GM23338 (cell line): ENCODE measurements at regions not wholly inside any gene's neighbourhood (a gene's known extent, or its start where the extent isn't known, plus 50 kb on each side); places are given as distances from the start of the nearest gene placed in this dataset.

Experiments
- ATAC-seq: fragments of 200-7000 bp; cut with Tn5 transposase; 3 replicates; pipeline ENCODE4 v1.9.1; 2020
- DNase-seq: peaks from one replicate; pipeline ENCODE4 v3.0.0-alpha.2; 2015; ENCODE audit warnings: low spot score
- H2AFZ ChIP-seq: fragments of 200-600 bp; sonication (generic); 2 replicates; pipeline ENCODE4 v1.8.0; 2016; ENCODE audit warnings: antibody characterized with exemption, mild to moderate bottlenecking, moderate library complexity
- H3F3A ChIP-seq: fragments of 200-600 bp; sonication (generic); replicated peaks from 2 replicates; pipeline ENCODE4 v1.8.0; 2017; ENCODE audit warnings: antibody characterized with exemption, mixed run types, low read depth
- H3K27ac ChIP-seq: fragments of 200-600 bp; sonication (generic); 2 replicates; pipeline ENCODE4 v1.6.1; 2016; ENCODE audit warnings: low read depth
- H3K27me3 ChIP-seq: fragments of 200-600 bp; sonication (generic); 2 replicates; pipeline ENCODE4 v1.8.0; 2016; ENCODE audit warnings: mild to moderate bottlenecking, mixed run types, moderate library complexity; ENCODE audit not compliant: insufficient read depth
- H3K36me3 ChIP-seq: fragments of 200-600 bp; sonication (generic); 2 replicates; pipeline ENCODE4 v1.8.0; 2016; ENCODE audit warnings: mild to moderate bottlenecking; ENCODE audit not compliant: insufficient read depth
- H3K4me1 ChIP-seq: fragments of 200-600 bp; sonication (generic); 2 replicates; pipeline ENCODE4 v1.8.0; 2016; ENCODE audit warnings: mild to moderate bottlenecking, moderate library complexity; ENCODE audit not compliant: insufficient read depth
- H3K4me2 ChIP-seq: fragments of 200-600 bp; sonication (generic); 2 replicates; pipeline ENCODE4 v1.7.1; 2017; ENCODE audit warnings: mixed run types
- H3K4me3 ChIP-seq: fragments of 200-600 bp; sonication (generic); 2 replicates; pipeline ENCODE4 v1.6.1; 2016; ENCODE audit warnings: mixed run types
- H3K79me2 ChIP-seq: fragments of 200-600 bp; sonication (generic); replicated peaks from 2 replicates; pipeline ENCODE4 v1.8.0; 2017; ENCODE audit warnings: mild to moderate bottlenecking; ENCODE audit not compliant: insufficient read depth
- H3K9me2 ChIP-seq: fragments of 200-600 bp; sonication (generic); 2 replicates; pipeline ENCODE4 v1.8.0; 2017; ENCODE audit not compliant: insufficient read depth
- H4K20me1 ChIP-seq: fragments of 200-600 bp; sonication (generic); replicated peaks from 2 replicates; pipeline ENCODE4 v1.8.0; 2017; ENCODE audit warnings: mild to moderate bottlenecking; ENCODE audit not compliant: insufficient read depth
- H3K27ac Mint-ChIP-seq: 2 replicates; pipeline ENCODE4 v1.8.0; 2020; ENCODE audit warnings: inconsistent platforms, mild to moderate bottlenecking, moderate library complexity, mixed read lengths
- H3K27me3 Mint-ChIP-seq: 3 replicates; pipeline ENCODE4 v1.8.0; 2022; ENCODE audit warnings: low read depth, mild to moderate bottlenecking, moderate library complexity, mixed read lengths, inconsistent platforms; ENCODE audit not compliant: insufficient read depth, poor library complexity
- H3K36me3 Mint-ChIP-seq: 3 replicates; pipeline ENCODE4 v1.8.0; 2021; ENCODE audit warnings: low read depth, mild to moderate bottlenecking, inconsistent platforms, moderate library complexity, mixed read lengths
- H3K4me1 Mint-ChIP-seq: 3 replicates; pipeline ENCODE4 v1.8.0; 2020; ENCODE audit warnings: mild to moderate bottlenecking, inconsistent platforms, mixed read lengths
- H3K4me3 Mint-ChIP-seq: 3 replicates; pipeline ENCODE4 v1.8.0; 2021; ENCODE audit warnings: moderate library complexity, mild to moderate bottlenecking, inconsistent platforms, mixed read lengths
- H3K9me3 Mint-ChIP-seq: 3 replicates; pipeline ENCODE4 v1.8.0; 2020; ENCODE audit warnings: moderate library complexity, mild to moderate bottlenecking, inconsistent platforms, mixed read lengths
- CREB1 ChIP-seq: fragments of 250-450 bp; sonication (Bioruptor Pico); IDR thresholded peaks from 2 replicates; pipeline ENCODE4 v1.5.0; 2020; ENCODE audit warnings: low read depth, mild to moderate bottlenecking, moderate library complexity
- EZH2 ChIP-seq: fragments of 200-600 bp; sonication (generic); IDR thresholded peaks from one replicate; pipeline ENCODE4 v1.8.0; 2017; ENCODE audit warnings: antibody characterized with exemption, mild to moderate bottlenecking, low read depth; ENCODE audit not compliant: unreplicated experiment
- JUNB ChIP-seq: IDR thresholded peaks from one replicate; pipeline ENCODE4 v1.6.1; 2016; ENCODE audit warnings: antibody characterized with exemption; ENCODE audit not compliant: unreplicated experiment
- POLR2AphosphoS5 ChIP-seq: IDR thresholded peaks from 2 replicates; pipeline ENCODE4 v1.6.1; 2016; ENCODE audit warnings: antibody characterized with exemption, low read depth
- STAT1 ChIP-seq: IDR thresholded peaks from one replicate; pipeline ENCODE4 v1.6.1; 2016; ENCODE audit warnings: antibody characterized with exemption; ENCODE audit not compliant: unreplicated experiment
- TF ChIP-seq, protein P1 (sequence below), 2 experiments: fragments of 200-600 bp in 1 of 2; sonication (generic) in 1 of 2; conservative IDR thresholded peaks; 2 replicates each; pipeline versions ENCODE4 v1.5.1 to v1.6.1; 2016 to 2017; ENCODE audit warnings: antibody characterized with exemption in 2 of 2, low read depth in 2 of 2, mild to moderate bottlenecking in 2 of 2, moderate library complexity in 1 of 2
- TF ChIP-seq, protein P2 (sequence below): IDR thresholded peaks from one replicate; pipeline ENCODE4 v1.6.1; 2018; ENCODE audit warnings: antibody characterized with exemption; ENCODE audit not compliant: unreplicated experiment
- TF ChIP-seq, protein P3 (sequence below): IDR thresholded peaks from 2 replicates; pipeline ENCODE4 v1.6.1; 2016; ENCODE audit warnings: antibody characterized with exemption

DNA sequence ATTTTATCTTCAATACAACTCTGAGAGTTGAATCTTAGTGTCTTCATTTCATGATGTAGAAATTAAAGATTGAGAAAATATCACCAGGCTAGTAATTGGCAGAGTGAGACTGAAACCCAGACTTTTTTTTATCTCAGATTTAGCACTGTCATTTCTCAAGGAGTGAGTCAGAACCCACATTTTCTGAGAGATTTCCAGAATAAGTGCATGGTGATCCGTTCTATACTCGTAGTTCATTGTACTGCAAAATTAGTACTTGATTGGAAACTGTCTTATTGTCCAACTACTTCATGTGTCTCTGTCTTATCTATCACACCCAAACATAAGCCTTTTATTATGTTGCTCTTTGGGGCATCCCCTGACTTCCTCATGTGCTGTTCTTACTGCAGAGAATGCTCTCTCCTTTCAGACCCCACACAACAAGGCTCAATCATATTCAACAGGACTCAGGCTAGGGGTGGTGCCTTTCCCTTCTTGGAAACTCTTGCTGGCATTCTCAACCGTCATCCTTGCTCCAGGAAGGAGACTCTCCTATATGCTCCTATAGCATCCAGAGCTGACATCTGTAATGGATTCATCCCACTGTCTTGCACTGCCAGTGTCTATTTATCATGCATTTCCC is 76.7 kb upstream of the BLID start (continued):
- TF ChIP-seq, protein P1, sequence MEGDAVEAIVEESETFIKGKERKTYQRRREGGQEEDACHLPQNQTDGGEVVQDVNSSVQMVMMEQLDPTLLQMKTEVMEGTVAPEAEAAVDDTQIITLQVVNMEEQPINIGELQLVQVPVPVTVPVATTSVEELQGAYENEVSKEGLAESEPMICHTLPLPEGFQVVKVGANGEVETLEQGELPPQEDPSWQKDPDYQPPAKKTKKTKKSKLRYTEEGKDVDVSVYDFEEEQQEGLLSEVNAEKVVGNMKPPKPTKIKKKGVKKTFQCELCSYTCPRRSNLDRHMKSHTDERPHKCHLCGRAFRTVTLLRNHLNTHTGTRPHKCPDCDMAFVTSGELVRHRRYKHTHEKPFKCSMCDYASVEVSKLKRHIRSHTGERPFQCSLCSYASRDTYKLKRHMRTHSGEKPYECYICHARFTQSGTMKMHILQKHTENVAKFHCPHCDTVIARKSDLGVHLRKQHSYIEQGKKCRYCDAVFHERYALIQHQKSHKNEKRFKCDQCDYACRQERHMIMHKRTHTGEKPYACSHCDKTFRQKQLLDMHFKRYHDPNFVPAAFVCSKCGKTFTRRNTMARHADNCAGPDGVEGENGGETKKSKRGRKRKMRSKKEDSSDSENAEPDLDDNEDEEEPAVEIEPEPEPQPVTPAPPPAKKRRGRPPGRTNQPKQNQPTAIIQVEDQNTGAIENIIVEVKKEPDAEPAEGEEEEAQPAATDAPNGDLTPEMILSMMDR (conservative IDR thresholded peaks at IDR 0.05; ENCODE audit: low read depth in 2 of 2) = no peak
- TF ChIP-seq, protein P2, sequence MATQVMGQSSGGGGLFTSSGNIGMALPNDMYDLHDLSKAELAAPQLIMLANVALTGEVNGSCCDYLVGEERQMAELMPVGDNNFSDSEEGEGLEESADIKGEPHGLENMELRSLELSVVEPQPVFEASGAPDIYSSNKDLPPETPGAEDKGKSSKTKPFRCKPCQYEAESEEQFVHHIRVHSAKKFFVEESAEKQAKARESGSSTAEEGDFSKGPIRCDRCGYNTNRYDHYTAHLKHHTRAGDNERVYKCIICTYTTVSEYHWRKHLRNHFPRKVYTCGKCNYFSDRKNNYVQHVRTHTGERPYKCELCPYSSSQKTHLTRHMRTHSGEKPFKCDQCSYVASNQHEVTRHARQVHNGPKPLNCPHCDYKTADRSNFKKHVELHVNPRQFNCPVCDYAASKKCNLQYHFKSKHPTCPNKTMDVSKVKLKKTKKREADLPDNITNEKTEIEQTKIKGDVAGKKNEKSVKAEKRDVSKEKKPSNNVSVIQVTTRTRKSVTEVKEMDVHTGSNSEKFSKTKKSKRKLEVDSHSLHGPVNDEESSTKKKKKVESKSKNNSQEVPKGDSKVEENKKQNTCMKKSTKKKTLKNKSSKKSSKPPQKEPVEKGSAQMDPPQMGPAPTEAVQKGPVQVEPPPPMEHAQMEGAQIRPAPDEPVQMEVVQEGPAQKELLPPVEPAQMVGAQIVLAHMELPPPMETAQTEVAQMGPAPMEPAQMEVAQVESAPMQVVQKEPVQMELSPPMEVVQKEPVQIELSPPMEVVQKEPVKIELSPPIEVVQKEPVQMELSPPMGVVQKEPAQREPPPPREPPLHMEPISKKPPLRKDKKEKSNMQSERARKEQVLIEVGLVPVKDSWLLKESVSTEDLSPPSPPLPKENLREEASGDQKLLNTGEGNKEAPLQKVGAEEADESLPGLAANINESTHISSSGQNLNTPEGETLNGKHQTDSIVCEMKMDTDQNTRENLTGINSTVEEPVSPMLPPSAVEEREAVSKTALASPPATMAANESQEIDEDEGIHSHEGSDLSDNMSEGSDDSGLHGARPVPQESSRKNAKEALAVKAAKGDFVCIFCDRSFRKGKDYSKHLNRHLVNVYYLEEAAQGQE = no peak
- TF ChIP-seq JUNB (no peak), STAT1 (no peak)

DNA sequence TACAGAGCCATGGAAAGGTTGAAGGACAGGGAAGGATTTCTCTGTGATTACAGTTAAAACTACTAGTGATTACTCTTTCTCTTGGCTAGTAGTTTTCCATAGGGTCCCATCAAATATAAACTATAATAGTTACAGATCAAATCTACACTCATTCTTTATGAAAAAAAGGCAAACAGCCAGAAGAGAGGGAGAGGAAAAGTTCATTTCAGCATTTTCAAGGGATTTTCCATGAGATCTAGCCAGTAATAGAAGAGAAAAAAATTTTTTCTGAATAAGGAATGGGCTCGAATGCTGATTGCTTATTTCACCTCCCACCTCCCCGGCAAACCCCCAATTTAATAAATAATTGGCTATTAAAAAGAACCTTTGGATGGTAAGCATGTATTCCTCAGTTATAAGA is 74.8 kb upstream of the BLID start:
- DNase-seq = no peak
- Mint-ChIP-seq H3K36me3 (no peaks in the 10 kb centered on the region), H3K4me3 (no peak overlapping the region), H3K4me1 (no peaks in the 10 kb centered on the region), H3K27me3 (peaks cover 3% of the 10 kb centered on the region), H3K27ac (no peak overlapping the region), H3K9me3 (no peaks in the 10 kb centered on the region)
- Histone ChIP-seq H3F3A (no peaks in the 10 kb centered on the region), H3K27ac (no peak overlapping the region), H3K4me1 (no peaks in the 10 kb centered on the region), H3K9me2 (no peaks in the 10 kb centered on the region), H3K4me3 (no peak overlapping the region), H4K20me1 (no peaks in the 10 kb centered on the region), H3K79me2 (no peaks in the 10 kb centered on the region), H3K4me2 (no peak overlapping the region), H3K27me3 (no peaks in the 10 kb centered on the region), H2AFZ (no peak overlapping the region), H3K36me3 (no peaks in the 10 kb centered on the region)
- TF ChIP-seq POLR2AphosphoS5 = no peak
- TF ChIP-seq CREB1 = no peak
- TF ChIP-seq, protein P3, sequence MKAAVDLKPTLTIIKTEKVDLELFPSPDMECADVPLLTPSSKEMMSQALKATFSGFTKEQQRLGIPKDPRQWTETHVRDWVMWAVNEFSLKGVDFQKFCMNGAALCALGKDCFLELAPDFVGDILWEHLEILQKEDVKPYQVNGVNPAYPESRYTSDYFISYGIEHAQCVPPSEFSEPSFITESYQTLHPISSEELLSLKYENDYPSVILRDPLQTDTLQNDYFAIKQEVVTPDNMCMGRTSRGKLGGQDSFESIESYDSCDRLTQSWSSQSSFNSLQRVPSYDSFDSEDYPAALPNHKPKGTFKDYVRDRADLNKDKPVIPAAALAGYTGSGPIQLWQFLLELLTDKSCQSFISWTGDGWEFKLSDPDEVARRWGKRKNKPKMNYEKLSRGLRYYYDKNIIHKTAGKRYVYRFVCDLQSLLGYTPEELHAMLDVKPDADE = no peak
- TF ChIP-seq EZH2 = no peak
- no peak for ATAC-seq
